ENCODE measurements at regions not wholly inside any gene's neighbourhood (a gene's known extent, or its start where the extent isn't known, plus 50 kb on each side); places are given as distances from the start of the nearest gene placed in this dataset.
A peak's percentile ranks its signal among the peaks of the same experiment; 100 is the strongest.

DNA sequence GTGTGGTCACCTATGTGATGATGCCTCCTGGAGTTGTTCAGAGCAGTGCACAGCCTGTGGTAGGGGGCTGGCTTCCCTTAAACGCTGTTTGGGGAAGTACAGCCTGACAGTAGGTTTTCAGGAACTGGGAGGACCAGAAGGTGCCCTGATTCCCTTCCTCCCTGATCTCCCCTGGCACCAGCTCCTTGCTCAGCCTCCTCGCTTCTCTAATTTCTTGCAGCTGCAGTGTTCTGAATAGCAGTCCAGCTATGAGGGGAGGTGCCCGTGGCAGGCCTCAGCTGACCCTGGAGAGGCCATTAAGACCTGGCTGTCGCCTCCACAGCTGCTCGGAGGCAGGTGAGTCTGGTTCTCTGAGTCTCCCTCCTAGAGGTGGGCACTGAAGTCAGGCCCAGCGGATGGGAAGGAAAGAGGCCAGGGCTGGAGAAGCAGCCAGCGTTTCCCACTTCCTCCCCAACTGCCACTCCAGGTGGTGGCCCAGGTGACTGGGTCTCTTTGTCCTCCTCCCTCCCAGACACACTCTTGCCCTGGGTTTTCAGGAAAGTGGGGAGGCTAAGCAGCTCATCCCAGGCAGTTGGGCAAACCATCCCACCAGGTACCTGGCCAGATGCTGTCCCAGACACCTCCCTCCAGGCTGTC, 52.0 kb upstream of the RPL11 start:
- Histone ChIP-seq H3K27ac (no peak overlapping the region), H3K4me3 (no peak overlapping the region), H3K4me1 (peaks cover 13% of the 10 kb centered on the region), H3K9me3 (no peaks in the 10 kb centered on the region), H3K36me3 (no peaks in the 10 kb centered on the region), H3K27me3 (ENCODE audit: low read depth) (no peaks in the 10 kb centered on the region)
- DNase-seq (no peak), ATAC-seq (no peak)
- intact Hi-C loops (cut with DNase I) = loop anchor here (5.0 kb wide), 1 partner anchor 92 kb away; no protein-coding TSS in a partner anchor
- TF ChIP-seq, protein P1, sequence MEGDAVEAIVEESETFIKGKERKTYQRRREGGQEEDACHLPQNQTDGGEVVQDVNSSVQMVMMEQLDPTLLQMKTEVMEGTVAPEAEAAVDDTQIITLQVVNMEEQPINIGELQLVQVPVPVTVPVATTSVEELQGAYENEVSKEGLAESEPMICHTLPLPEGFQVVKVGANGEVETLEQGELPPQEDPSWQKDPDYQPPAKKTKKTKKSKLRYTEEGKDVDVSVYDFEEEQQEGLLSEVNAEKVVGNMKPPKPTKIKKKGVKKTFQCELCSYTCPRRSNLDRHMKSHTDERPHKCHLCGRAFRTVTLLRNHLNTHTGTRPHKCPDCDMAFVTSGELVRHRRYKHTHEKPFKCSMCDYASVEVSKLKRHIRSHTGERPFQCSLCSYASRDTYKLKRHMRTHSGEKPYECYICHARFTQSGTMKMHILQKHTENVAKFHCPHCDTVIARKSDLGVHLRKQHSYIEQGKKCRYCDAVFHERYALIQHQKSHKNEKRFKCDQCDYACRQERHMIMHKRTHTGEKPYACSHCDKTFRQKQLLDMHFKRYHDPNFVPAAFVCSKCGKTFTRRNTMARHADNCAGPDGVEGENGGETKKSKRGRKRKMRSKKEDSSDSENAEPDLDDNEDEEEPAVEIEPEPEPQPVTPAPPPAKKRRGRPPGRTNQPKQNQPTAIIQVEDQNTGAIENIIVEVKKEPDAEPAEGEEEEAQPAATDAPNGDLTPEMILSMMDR (IDR thresholded peaks at IDR 0.05) = no peak

DNA sequence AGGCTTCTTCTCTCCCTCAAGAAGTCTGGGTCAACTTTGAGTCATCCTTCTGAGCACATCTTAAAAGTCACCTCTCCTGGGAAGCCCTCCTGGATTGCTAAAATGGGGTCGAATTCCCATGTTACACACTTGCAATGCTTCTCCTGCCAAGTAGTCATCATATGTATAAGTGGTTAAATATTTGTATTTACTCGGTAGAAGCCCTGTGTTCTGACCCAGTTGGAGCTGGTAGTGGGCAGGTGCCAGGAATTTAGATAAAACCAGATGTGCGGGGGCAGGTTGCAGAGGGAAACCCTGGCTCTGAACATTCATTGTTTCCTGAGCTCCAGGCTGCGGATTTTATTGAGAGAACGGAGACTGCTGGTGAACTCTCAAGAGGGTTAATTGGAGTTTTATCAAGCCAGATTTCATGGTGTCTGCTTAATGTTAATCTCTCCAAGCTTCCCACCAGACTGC, 52.8 kb upstream of the RPL11 start:
- H3K9me3 ChIP-seq = no peaks in the 10 kb centered on the region
- DNase-seq = no peak
- H3K36me3 ChIP-seq = no peaks in the 10 kb centered on the region
- no peak overlapping the region for H3K4me3 ChIP-seq
- no peak for ATAC-seq
- H3K27ac ChIP-seq = no peak overlapping the region
- H3K27me3 ChIP-seq (ENCODE audit: low read depth) = no peaks in the 10 kb centered on the region
- TF ChIP-seq, protein P1 (IDR thresholded peaks at IDR 0.05) = no peak
- peaks cover 16% of the 10 kb centered on the region for H3K4me1 ChIP-seq
- intact Hi-C loops (cut with DNase I) = loop anchor here (5.0 kb wide), 1 partner anchor 92 kb away; no protein-coding TSS in a partner anchor

DNA sequence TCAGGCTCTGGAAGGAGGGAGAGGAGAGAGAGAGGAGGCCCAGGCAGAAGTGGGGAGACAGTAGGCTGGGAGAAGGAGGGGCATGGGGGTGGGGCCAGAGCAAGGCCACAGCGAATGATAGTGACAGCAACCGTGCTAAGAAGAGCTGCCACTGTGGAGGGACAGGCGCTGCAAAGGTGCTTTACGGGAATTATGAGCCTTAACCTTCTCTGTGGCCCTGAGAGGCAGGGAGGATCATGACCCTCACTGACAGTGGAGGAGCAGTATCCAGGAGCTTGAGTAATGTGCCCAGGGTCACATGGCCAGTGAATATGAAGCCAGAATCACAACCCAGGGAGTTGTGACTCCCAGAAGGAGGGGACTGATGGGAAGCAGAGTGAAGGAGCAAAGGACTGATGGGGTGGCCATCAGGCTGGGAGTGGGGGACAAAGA, 53.4 kb upstream of the RPL11 start:
- no peak overlapping the region for H3K4me3 ChIP-seq
- H3K27me3 ChIP-seq (ENCODE audit: low read depth) = no peaks in the 10 kb centered on the region
- no peaks in the 10 kb centered on the region for H3K9me3 ChIP-seq
- DNase-seq (no peak), ATAC-seq (no peak)
- H3K4me1 ChIP-seq = peaks cover 16% of the 10 kb centered on the region
- TF ChIP-seq, protein P1 (IDR thresholded peaks at IDR 0.05) = no peak
- H3K27ac ChIP-seq = no peak overlapping the region
- no peaks in the 10 kb centered on the region for H3K36me3 ChIP-seq
- intact Hi-C loops (cut with DNase I) = loop anchor here (5.0 kb wide), 1 partner anchor 91 kb away; no protein-coding TSS in a partner anchor

DNA sequence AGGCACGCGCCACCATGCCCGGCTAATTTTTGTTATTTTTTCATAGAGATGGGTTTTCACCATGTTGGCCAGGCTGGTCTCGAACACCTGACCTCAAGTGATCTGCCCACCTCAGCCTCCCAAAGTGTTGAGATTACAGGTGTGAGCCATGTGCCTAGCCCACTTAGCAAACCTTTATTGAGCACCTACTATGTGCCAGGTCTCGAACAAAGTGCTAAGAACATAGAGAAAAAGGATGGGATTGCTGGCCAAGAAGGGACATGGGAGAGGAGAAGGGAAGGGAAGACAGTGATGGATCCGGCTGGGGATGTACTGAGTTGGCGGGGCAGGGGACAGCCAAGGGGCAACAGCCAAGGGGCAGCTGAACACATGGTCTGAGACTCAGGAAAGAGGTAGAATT, 55.6 kb upstream of the RPL11 start:
- H3K4me1 ChIP-seq = peaks cover 16% of the 10 kb centered on the region
- DNase-seq = no peak
- H3K4me3 ChIP-seq = no peak overlapping the region
- H3K9me3 ChIP-seq = no peaks in the 10 kb centered on the region
- no peaks in the 10 kb centered on the region for H3K36me3 ChIP-seq
- no peaks in the 10 kb centered on the region for H3K27me3 ChIP-seq (ENCODE audit: low read depth)
- TF ChIP-seq, protein P1 (IDR thresholded peaks at IDR 0.05) = no peak
- intact Hi-C loops (cut with DNase I) = loop anchor here (5.0 kb wide), 1 partner anchor 89 kb away; no protein-coding TSS in a partner anchor
- ATAC-seq = no peak
- no peak overlapping the region for H3K27ac ChIP-seq

DNA sequence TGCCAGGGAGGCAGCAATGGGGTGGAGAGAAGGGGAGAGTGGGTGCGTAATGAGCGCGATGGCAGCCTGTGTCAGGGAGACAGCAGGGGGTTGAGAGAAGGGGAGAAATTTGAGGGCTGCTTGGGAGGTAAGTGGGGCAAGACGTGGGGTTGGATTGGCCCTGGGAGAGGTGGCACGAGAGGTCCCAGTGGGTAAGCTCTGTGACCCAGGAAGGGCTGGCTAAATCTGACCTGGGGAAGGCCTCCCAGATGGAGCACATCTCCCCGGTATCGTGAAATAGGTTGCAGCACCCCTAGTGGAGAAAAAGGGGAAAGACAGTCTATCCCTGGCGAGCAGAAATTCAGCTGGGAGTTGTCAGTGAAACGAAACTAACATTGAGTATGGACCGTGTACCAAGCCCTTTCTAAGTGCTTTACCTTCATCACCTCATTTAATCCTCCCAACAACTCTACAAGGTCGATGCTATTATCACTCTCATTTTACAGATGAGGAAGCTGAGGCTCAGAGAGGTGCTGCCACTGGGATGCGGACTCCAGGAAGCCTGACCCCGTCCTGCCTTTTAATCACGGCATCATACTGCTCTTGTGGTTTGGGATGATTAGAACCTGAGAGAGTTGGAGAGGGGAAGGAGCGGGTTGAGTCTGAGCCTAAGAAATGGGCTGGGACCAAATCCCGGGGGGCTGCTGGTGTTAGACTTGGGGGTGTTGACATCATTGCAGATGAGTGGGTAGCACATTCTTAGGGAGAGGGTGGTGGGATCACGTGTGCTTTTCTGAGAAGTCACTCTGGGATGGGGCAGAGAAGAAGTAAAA, 56.6 kb upstream of the RPL11 start:
- Histone ChIP-seq H3K9me3 (no peaks in the 10 kb centered on the region), H3K4me3 (peak overlapping the region; percentile 49), H3K36me3 (no peaks in the 10 kb centered on the region), H3K27ac (peak overlapping the region; percentile 75), H3K27me3 (ENCODE audit: low read depth) (no peaks in the 10 kb centered on the region), H3K4me1 (peaks cover 16% of the 10 kb centered on the region)
- intact Hi-C loops (cut with DNase I) = loop anchor here (5.0 kb wide), 1 partner anchor 88 kb away; no protein-coding TSS in a partner anchor
- no peak for DNase-seq
- ATAC-seq = peak; percentile 82 to 85
- TF ChIP-seq, protein P1 (IDR thresholded peaks at IDR 0.05) = peak; percentile 95

All from lower lobe of right lung (tissue), 2 donors.